MM.1S (cell line): ENCODE measurements at regions not wholly inside any gene's neighbourhood (a gene's known extent, or its start where the extent isn't known, plus 50 kb on each side); places are given as distances from the start of the nearest gene placed in this dataset.

Experiments used
- CTCF ChIP-seq: fragments of 300-600 bp; sonication (generic); IDR thresholded peaks from 2 replicates; pipeline ENCODE4 v1.5.1; 2016; ENCODE audit warnings: antibody characterized with exemption, low read length, mixed read lengths
- EZH2phosphoT487 ChIP-seq: fragments of 300-600 bp; sonication (generic); IDR thresholded peaks from 2 replicates; pipeline ENCODE4 v1.6.1; 2018; ENCODE audit warnings: antibody characterized with exemption, low read length

- TF ChIP-seq CTCF (no peak), EZH2phosphoT487 (no peak)
Observed at GRCh38 chr6:147707524-147707923, 199.0 kb downstream of the SAMD5 start.
